K562 (cell line): ENCODE measurements at regions not wholly inside any gene's neighbourhood (a gene's known extent, or its start where the extent isn't known, plus 50 kb on each side); places are given as distances from the start of the nearest gene placed in this dataset.

Source experiments
- BMI1 ChIP-seq: fragments of 150-350 bp; IDR thresholded peaks from 2 replicates; pipeline ENCODE4 v1.6.1; 2014; ENCODE audit warnings: low read length
- CCNT2 ChIP-seq: IDR thresholded peaks from 2 replicates; pipeline ENCODE4 v1.6.1; 2011; ENCODE audit warnings: borderline replicate concordance, low read depth, mild to moderate bottlenecking, moderate library complexity, mixed read lengths, low read length; ENCODE audit not compliant: insufficient read length; ENCODE audit errors: extremely low read depth
- CEBPB ChIP-seq: fragments of 450-650 bp; IDR thresholded peaks from 2 replicates; pipeline ENCODE4 v1.6.1; 2016; ENCODE audit warnings: missing genetic modification characterization, missing compliant biosample characterization
- EP400 ChIP-seq: fragments of 450-650 bp; IDR thresholded peaks from 2 replicates; pipeline ENCODE4 v1.6.1; 2017; ENCODE audit warnings: antibody characterized with exemption, mild to moderate bottlenecking, moderate library complexity
- KDM1A ChIP-seq, 2 experiments: fragments of 450-650 bp; IDR thresholded peaks; 2 replicates each; pipeline ENCODE4 v1.6.1; 2016; ENCODE audit warnings: mild to moderate bottlenecking in 2 of 2
- KLF6 ChIP-seq: fragments of 250-450 bp; sonication (Bioruptor Pico); IDR thresholded peaks from 2 replicates; pipeline ENCODE4 v1.4.0; 2020; ENCODE audit warnings: mild to moderate bottlenecking, moderate library complexity, borderline replicate concordance
- NR2C2 ChIP-seq, 2 experiments: fragments of 200-800 bp in 1 of 2; sonication (Bioruptor generic) in 1 of 2; sonication (generic) in 1 of 2; formaldehyde crosslinking in 1 of 2; IDR thresholded peaks; 2 replicates each; pipeline versions ENCODE4 v1.6.1 to v1.8.0; 2016 to 2022; ENCODE audit warnings: mild to moderate bottlenecking in 1 of 2, missing compliant biosample characterization in 1 of 2, missing genetic modification characterization in 1 of 2, missing genetic modification reagents in 1 of 2
- PATZ1 ChIP-seq: fragments of 250-450 bp; sonication (Bioruptor Pico); IDR thresholded peaks from 2 replicates; pipeline ENCODE4 v1.5.0; 2020; ENCODE audit warnings: mild to moderate bottlenecking, borderline replicate concordance
- PML ChIP-seq: IDR thresholded peaks from 2 replicates; pipeline ENCODE4 v1.6.1; 2012; ENCODE audit warnings: low read length, inconsistent platforms
- RNF2 ChIP-seq: sonication (generic); IDR thresholded peaks from 2 replicates; pipeline ENCODE4 v1.6.1; 2016
- SNIP1 ChIP-seq: fragments of 450-650 bp; IDR thresholded peaks from 2 replicates; pipeline ENCODE4 v1.7.1; 2017; ENCODE audit warnings: low read depth, mild to moderate bottlenecking
- THRAP3 ChIP-seq: fragments of 450-650 bp; IDR thresholded peaks from 2 replicates; pipeline ENCODE4 v1.6.1; 2016; ENCODE audit warnings: mild to moderate bottlenecking, inconsistent platforms, borderline replicate concordance
- ZEB2 ChIP-seq: fragments of 450-650 bp; IDR thresholded peaks from 2 replicates; pipeline ENCODE4 v1.6.1; 2016
- ZNF174 ChIP-seq: fragments of 250-450 bp; sonication (Bioruptor Pico); IDR thresholded peaks from 2 replicates; pipeline ENCODE4 v1.4.0; 2020; ENCODE audit warnings: mild to moderate bottlenecking
- ZNF407 ChIP-seq: fragments of 450-650 bp; IDR thresholded peaks from 2 replicates; pipeline ENCODE4 v1.6.1; 2016; ENCODE audit warnings: low read depth
- ZNF408 ChIP-seq: fragments of 250-450 bp; sonication (Bioruptor Pico); IDR thresholded peaks from 2 replicates; pipeline ENCODE4 v1.4.0; 2020; ENCODE audit warnings: low read depth, mild to moderate bottlenecking, moderate library complexity
- ZNF511 ChIP-seq: sonication (generic); formaldehyde crosslinking; IDR thresholded peaks from 2 replicates; pipeline ENCODE4 v1.8.0; 2022; ENCODE audit warnings: mild to moderate bottlenecking, missing genetic modification reagents
- ZNF717 ChIP-seq: fragments of 250-450 bp; sonication (Bioruptor Pico); IDR thresholded peaks from 2 replicates; pipeline ENCODE4 v1.5.0; 2021
- ZNF830 ChIP-seq: fragments of 250-450 bp; sonication (Bioruptor Pico); IDR thresholded peaks from 2 replicates; pipeline ENCODE4 v1.5.0; 2021; ENCODE audit warnings: mild to moderate bottlenecking

- TF ChIP-seq RNF2 (peak; percentile 59), PATZ1 (CRISPR knock-in tag) (no peak), ZNF830 (no peak), THRAP3 (no peak), KLF6 (no peak; the same call in 1 of the 2 replicates), EP400 (peak; percentile 57), BMI1 (no peak), CEBPB (tag) (peak; percentile 82), NR2C2 (CRISPR knock-in tag; IDR thresholded peaks at IDR 0.05) (no peak), NR2C2 (tag; IDR thresholded peaks at IDR 0.05) (no peak; the same call in 1 of the 2 replicates), CCNT2 (no peak), SNIP1 (no peak), ZNF717 (CRISPR knock-in tag) (no peak), ZNF408 (no peak), KDM1A (IDR thresholded peaks at IDR 0.05) (peak; percentile 42 to 48; a peak in 3 of 4 replicates), ZEB2 (peak; percentile 52; the same call in 1 of the 2 replicates), PML (peak; percentile 48; the same call in 1 of the 2 replicates), ZNF174 (CRISPR knock-in tag) (no peak), ZNF407 (peak; percentile 65; the same call in 1 of the 2 replicates), ZNF511 (no peak)
Observed at GRCh38 chr6:26304797-26305640, 60.0 kb upstream of the BTN3A2 start (continued).
